Dermis blood vessel endothelial cell (primary cell): ENCODE measurements at regions not wholly inside any gene's neighbourhood (a gene's known extent, or its start where the extent isn't known, plus 50 kb on each side); places are given as distances from the start of the nearest gene placed in this dataset.
A peak's percentile ranks its signal among the peaks of the same experiment; 100 is the strongest.
"Not testable (repeated sequence)": the region's sequence is repeated elsewhere in the genome, so short reads cannot be mapped to it uniquely, and the experiment has no call there.

ENCODE experiments used
- DNase-seq: peaks from one replicate; pipeline ENCODE4 v3.0.0; 2010

GRCh38 chr7:81170291-81170690, 251.4 kb upstream of the SEMA3C start:
- DNase-seq = no peak

DNA sequence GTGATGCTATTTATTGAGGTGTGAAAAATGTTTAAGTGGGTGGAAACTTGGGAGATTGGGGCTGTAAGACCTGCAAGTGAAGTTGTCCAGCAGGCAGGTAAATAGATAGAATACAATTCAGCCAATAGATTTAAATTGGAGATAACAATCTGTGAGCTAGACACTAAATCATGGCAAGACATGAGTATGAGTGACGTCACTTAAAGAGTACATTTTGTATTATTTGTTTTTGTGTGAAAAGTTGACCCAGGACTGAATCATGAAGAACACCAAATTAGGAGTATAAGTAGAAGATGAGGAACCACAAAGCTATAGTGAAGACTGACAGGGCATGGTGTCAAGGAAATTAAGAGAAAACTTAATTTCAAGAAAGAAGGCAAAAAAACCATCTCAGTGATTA, 249.1 kb upstream of the SEMA3C start:
- DNase-seq = no peak

GRCh38 chr7:81165070-81165469, 246.2 kb upstream of the SEMA3C start:
- DNase-seq = no peak

DNA sequence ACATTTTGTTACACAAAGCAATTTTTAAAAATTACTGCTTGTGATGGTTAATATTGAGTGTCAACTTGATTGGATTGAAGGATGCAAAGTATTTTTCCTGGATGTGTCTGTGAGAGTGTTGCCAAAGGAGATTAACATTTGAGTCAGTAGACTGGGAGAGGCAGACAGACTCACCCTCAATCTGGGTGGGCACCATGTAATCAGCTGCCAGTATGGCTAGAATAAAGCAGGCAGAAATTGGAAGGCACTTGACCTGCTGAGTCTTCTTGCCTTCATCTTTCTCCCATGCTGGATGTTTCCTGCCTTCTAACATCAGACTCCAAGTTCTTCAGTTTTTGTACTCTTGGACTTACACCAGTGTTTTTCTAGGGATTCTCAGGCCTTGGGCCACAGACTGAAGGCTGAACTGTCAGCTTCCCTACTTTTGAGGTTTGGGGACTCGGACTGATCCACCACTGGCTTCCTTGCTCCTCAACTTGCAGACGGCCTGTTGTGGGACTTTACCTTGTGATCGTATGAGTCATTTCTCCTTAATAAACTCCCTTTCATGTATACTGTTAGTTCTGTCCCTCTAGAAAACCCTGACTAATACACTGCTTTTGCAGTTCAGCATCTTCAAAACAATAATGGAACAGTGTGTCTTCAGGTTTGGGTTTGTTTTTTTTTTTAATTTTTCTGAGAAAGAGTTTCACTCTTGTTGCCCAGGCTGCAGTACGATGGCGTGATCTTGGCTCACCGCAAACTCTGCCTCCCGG, 244.1 kb upstream of the SEMA3C start:
- no peak for DNase-seq

- DNase-seq = no peak
These were observed 243.4 kb upstream of the SEMA3C start for GRCh38 chr7:81162234-81162633.

- DNase-seq = no peak
These were observed 242.7 kb upstream of the SEMA3C start for GRCh38 chr7:81161451-81162075.

- DNase-seq = no peak
These were observed 240.6 kb upstream of the SEMA3C start for GRCh38 chr7:81159402-81159801.

- DNase-seq = no peak
These were observed 239.3 kb upstream of the SEMA3C start for GRCh38 chr7:81158189-81158588.

GRCh38 chr7:81155654-81156373, 237.0 kb upstream of the SEMA3C start:
- no peak for DNase-seq

DNA sequence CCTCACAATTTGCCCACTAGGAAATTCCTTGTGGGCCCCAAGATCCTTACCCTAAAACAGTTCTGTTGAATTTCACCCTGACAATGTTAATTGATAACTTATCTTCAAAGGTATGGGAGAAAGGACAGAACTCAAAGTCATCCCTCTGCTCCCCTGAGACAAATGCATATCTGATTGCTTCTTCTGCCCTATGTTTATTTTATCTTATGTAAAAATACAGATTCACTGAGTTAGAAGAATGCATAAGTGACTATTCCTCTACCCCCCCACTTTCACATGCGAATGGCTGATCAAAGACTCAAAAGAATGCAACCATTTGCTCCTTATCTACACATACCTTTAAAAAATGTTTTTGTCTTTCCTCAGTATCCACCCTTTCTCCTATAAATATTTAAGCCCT, 235.7 kb upstream of the SEMA3C start:
- DNase-seq = no peak

- not testable (repeated sequence) for DNase-seq
These were observed 234.1 kb upstream of the SEMA3C start for GRCh38 chr7:81152925-81153324.

- DNase-seq = no peak
These were observed 232.1 kb upstream of the SEMA3C start for GRCh38 chr7:81150951-81151361.

- no peak for DNase-seq
These were observed 225.0 kb upstream of the SEMA3C start for GRCh38 chr7:81143856-81144255.

DNA sequence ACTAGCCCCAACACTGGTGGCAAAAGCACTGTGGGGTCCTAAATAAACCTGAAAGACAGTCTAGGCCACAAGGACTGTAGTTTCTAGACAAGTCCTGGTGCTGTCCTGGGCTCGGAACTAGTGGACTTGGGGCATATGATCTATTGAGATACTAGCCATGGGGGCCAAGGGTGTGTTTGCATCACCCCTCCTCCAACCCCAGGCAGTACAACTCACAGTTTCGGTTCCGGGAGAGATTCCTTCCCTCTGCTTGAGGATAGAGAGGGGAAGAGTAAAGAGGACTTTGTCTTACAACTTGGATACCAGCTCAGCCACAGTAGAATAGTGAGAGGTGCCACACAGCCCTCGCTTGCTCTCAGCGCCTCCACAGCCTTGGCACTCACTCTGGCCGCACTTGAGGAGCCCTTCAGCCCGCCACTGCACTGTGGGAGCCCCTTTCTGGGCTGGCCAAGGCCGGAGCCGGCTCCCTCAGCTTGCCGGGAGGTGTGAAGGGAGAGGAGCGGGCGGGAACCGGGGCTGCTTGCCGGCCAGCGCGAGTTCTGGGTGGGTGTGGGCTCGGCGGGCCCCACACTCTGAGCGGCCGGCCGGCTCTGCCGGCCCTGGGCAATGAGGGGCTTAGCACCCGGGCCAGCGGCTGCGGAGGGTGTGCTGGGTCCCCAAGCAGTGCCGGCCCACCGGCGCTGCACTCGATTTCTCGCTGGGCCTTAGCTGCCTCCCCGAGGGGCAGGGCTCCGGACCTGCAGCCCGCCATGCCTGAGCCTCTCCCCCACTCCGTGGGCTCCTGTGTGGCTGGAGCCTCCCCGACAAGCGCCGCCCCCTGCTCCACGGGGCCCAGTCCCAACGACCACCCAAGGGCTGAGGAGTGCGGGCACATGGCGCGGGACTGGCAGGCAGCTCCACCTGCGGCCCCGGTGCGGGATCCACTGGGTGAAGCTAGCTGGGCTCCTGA, 222.7 kb upstream of the SEMA3C start:
- not testable (repeated sequence) for DNase-seq

GRCh38 chr7:81140775-81141174, 221.9 kb upstream of the SEMA3C start:
- DNase-seq = no peak

GRCh38 chr7:81140252-81140651, 221.4 kb upstream of the SEMA3C start:
- DNase-seq = no peak

DNA sequence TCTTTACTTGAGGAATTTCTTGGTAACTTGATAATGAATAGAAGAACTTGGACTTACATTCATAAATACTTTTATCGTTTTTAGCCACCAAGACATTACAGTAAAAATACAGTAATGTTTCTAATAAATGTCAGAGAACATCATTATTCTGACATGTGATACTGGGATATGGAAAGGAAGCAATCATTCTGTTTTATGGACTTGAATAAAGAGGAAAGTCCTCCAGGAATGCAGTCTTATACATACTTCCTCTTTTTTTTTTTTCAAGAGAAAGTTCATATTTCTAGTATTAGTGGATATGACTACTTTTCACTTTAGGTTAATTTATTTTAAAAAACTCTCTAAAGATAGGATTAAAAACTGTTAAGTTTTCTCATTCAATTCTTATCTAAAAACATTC, 220.0 kb upstream of the SEMA3C start:
- DNase-seq = no peak

GRCh38 chr7:81135324-81135723, 216.5 kb upstream of the SEMA3C start:
- DNase-seq = no peak

GRCh38 chr7:81128011-81128410, 209.2 kb upstream of the SEMA3C start:
- DNase-seq = peak; percentile 13

DNA sequence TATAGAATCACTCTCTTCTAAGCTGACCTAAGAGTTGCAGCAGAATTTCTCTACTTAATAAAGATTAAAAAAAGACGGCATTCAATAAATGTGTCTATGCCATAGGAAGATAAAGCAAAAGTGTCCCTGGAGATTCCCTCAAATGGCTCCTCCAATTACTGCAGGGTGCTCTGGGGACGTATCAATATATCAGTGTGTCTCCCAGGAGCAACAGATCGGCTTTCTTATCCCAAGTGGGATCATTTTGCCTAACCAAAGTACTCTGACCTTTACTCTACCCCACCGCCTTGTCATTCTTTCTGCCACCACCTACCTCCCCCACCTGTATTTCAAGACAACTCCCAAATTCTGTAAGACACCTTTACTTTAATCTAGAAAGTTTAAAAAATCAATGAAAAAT, 202.0 kb upstream of the SEMA3C start:
- DNase-seq = no peak

- DNase-seq = no peak
These were observed 201.3 kb upstream of the SEMA3C start for GRCh38 chr7:81120111-81120510.

GRCh38 chr7:81114633-81115032, 195.8 kb upstream of the SEMA3C start:
- DNase-seq = no peak

DNA sequence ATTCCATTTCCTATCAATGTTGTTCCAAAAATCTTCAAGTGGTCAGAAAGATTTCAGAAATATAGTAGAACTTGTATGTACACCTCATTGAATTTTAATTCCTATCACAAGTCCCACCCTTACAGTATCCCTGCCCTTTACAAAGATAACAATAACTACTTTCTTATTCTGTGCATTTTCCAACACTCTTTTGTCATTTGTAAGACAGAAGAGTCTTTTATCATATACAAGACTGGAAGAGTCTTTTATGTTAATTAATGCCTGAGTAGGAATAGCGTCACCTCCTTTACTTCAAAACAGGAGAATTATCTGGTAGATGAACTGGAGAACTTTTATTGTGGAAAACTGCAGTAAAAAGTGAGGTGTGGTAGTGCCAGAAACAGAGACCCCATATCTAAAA, 193.9 kb upstream of the SEMA3C start:
- no peak for DNase-seq
